NCI-H510A (cell line): ENCODE measurements at regions not wholly inside any gene's neighbourhood (a gene's known extent, or its start where the extent isn't known, plus 50 kb on each side); places are given as distances from the start of the nearest gene placed in this dataset.
"Not testable (repeated sequence)": the region's sequence is repeated elsewhere in the genome, so short reads cannot be mapped to it uniquely, and the experiment has no call there.

ENCODE experiments used
- DNase-seq: peaks from one replicate; lab custom pipeline; 2025; lab: John Stamatoyannopoulos, UW

- DNase-seq: no peak
Measured at GRCh38 chr11:43135966-43136534, 175.7 kb upstream of the API5 start.

GRCh38 chr11:43138621-43139140, 173.1 kb upstream of the API5 start:
- no peak for DNase-seq

- DNase-seq: no peak
Measured at GRCh38 chr11:43145653-43146052, 166.1 kb upstream of the API5 start.

- DNase-seq: no peak
Measured at GRCh38 chr11:43150697-43151096, 161.1 kb upstream of the API5 start.

- no peak for DNase-seq
Measured at GRCh38 chr11:43164831-43165230, 147.0 kb upstream of the API5 start.

GRCh38 chr11:43165393-43165792, 146.4 kb upstream of the API5 start:
- not testable (repeated sequence) for DNase-seq

GRCh38 chr11:43168241-43168640, 143.6 kb upstream of the API5 start:
- not testable (repeated sequence) for DNase-seq

GRCh38 chr11:43172477-43172876, 139.3 kb upstream of the API5 start:
- no peak for DNase-seq

GRCh38 chr11:43177975-43178374, 133.8 kb upstream of the API5 start:
- no peak for DNase-seq

GRCh38 chr11:43194459-43194858, 117.3 kb upstream of the API5 start:
- DNase-seq: not testable (repeated sequence)

- DNase-seq: no peak
Measured at GRCh38 chr11:43197379-43197778, 114.4 kb upstream of the API5 start.

GRCh38 chr11:43200031-43200430, 111.8 kb upstream of the API5 start:
- DNase-seq: no peak

- no peak for DNase-seq
Measured at GRCh38 chr11:43212279-43212678, 99.5 kb upstream of the API5 start.

GRCh38 chr11:43214471-43214870, 97.3 kb upstream of the API5 start:
- DNase-seq: no peak

- no peak for DNase-seq
Measured at GRCh38 chr11:43217849-43218248, 93.9 kb upstream of the API5 start.

- DNase-seq: no peak
Measured at GRCh38 chr11:43222215-43222614, 89.6 kb upstream of the API5 start.

GRCh38 chr11:43223026-43223425, 88.8 kb upstream of the API5 start:
- DNase-seq: no peak

GRCh38 chr11:43234881-43235280, 76.9 kb upstream of the API5 start:
- no peak for DNase-seq

- no peak for DNase-seq
Measured at GRCh38 chr11:43238341-43238740, 73.5 kb upstream of the API5 start.

- no peak for DNase-seq
Measured at GRCh38 chr11:43239791-43240190, 72.0 kb upstream of the API5 start.

- DNase-seq: no peak
Measured at GRCh38 chr11:43242401-43242800, 69.4 kb upstream of the API5 start.

- DNase-seq: no peak
Measured at GRCh38 chr11:43243927-43244326, 67.9 kb upstream of the API5 start.

- DNase-seq: no peak
Measured at GRCh38 chr11:43245466-43245865, 66.3 kb upstream of the API5 start.

- DNase-seq: no peak
Measured at GRCh38 chr11:43250309-43250708, 61.5 kb upstream of the API5 start.
